H1 (cell line): ENCODE measurements at regions not wholly inside any gene's neighbourhood (a gene's known extent, or its start where the extent isn't known, plus 50 kb on each side); places are given as distances from the start of the nearest gene placed in this dataset.

Experiments
- CTCF ChIA-PET: fragments of 300-600 bp; sonication (Branson Sonifier 250); formaldehyde crosslinking; loops from one replicate; lab custom pipeline; 2021; ENCODE audit not compliant: partially characterized antibody; lab: Charles Lee
- POLR2A ChIA-PET: fragments of 300-600 bp; sonication (Branson Sonifier 250); formaldehyde crosslinking; loops from one replicate; lab custom pipeline; 2021; ENCODE audit warnings: inconsistent platforms; ENCODE audit not compliant: partially characterized antibody; lab: Charles Lee
- DNase-seq, 2 experiments: peaks; one replicate each; pipeline versions ENCODE4 v3.0.0 to v3.0.0-alpha.2; 2010 to 2022; ENCODE audit warnings: low spot score in 2 of 2, low read depth in 1 of 2, mixed read lengths in 1 of 2
- FAIRE-seq: peaks from 2 replicates; lab custom pipeline; 2011; peaks lifted over from hg19 to GRCh38; lab: Jason Lieb, UNC
- H2AFZ ChIP-seq: 2 replicates; pipeline ENCODE4 v1.8.1; 2012; ENCODE audit warnings: low read length, inconsistent platforms
- H2AK5ac ChIP-seq: 2 replicates; pipeline ENCODE4 v1.6.1; 2013; ENCODE audit warnings: low read depth, low read length
- H2BK120ac ChIP-seq: replicated peaks from 2 replicates; pipeline ENCODE3; 2013; ENCODE audit warnings: low read depth, low read length, inconsistent platforms
- H2BK12ac ChIP-seq: 2 replicates; pipeline ENCODE4 v1.6.1; 2013; ENCODE audit warnings: low read depth, low read length
- H2BK15ac ChIP-seq: 2 replicates; pipeline ENCODE4 v1.6.1; 2013; ENCODE audit warnings: low read length
- H2BK20ac ChIP-seq: 2 replicates; pipeline ENCODE4 v1.6.1; 2013; ENCODE audit warnings: low read length
- H2BK5ac ChIP-seq: 2 replicates; pipeline ENCODE4 v1.6.1; 2013; ENCODE audit warnings: low read depth, low read length
- H3K14ac ChIP-seq: 2 replicates; pipeline ENCODE4 v1.6.1; 2013; ENCODE audit warnings: inconsistent platforms; ENCODE audit not compliant: insufficient read length
- H3K18ac ChIP-seq: 2 replicates; pipeline ENCODE4 v1.6.1; 2013; ENCODE audit warnings: low read length; ENCODE audit errors: extremely low read depth
- H3K23ac ChIP-seq: 2 replicates; pipeline ENCODE4 v1.6.1; 2013; ENCODE audit warnings: inconsistent platforms; ENCODE audit not compliant: insufficient read length
- H3K23me2 ChIP-seq: 2 replicates; pipeline ENCODE4 v1.6.1; 2013; ENCODE audit warnings: low read depth, low read length
- H3K27ac ChIP-seq: 2 replicates; pipeline ENCODE4 v1.6.1; 2011; ENCODE audit warnings: low read depth, low read length, inconsistent platforms
- H3K27me3 ChIP-seq, 4 experiments: replicated peaks in 1 of 4; 1 replicate in 1 of 4; 2 replicates in 3 of 4; pipeline versions ENCODE4 v1.6.1 to v1.8.1; 2011 to 2013; ENCODE audit warnings: low read length in 3 of 4, mild to moderate bottlenecking in 3 of 4, inconsistent platforms in 2 of 4, mixed read lengths in 2 of 4, moderate library complexity in 1 of 4; ENCODE audit not compliant: control insufficient read depth in 3 of 4, insufficient read depth in 3 of 4; ENCODE audit errors: extremely low read depth in 1 of 4
- H3K36me3 ChIP-seq, 4 experiments: 2 replicates each; pipeline versions ENCODE4 v1.6.1 to v1.8.1; 2011 to 2013; ENCODE audit warnings: mild to moderate bottlenecking in 4 of 4, low read length in 3 of 4, moderate library complexity in 2 of 4, control low read depth in 1 of 4, inconsistent platforms in 1 of 4; ENCODE audit not compliant: insufficient read depth in 4 of 4, control insufficient read depth in 2 of 4
- H3K4ac ChIP-seq: replicated peaks from 2 replicates; pipeline ENCODE3; 2013; ENCODE audit warnings: low read length, low read depth, mixed read lengths, inconsistent platforms; ENCODE audit not compliant: insufficient read length
- H3K4me1 ChIP-seq, 4 experiments: replicated peaks in 1 of 4; 1 replicate in 1 of 4; 2 replicates in 3 of 4; pipeline versions ENCODE4 v1.6.1 to v1.8.1; 2011 to 2013; ENCODE audit warnings: low read length in 3 of 4, inconsistent platforms in 2 of 4, mixed read lengths in 1 of 4; ENCODE audit not compliant: insufficient read depth in 4 of 4, control insufficient read depth in 3 of 4
- H3K4me2 ChIP-seq, 2 experiments: 2 replicates each; pipeline versions ENCODE4 v1.6.1 to v1.8.1; 2011 to 2013; ENCODE audit warnings: low read depth in 2 of 2, low read length in 2 of 2, control low read depth in 1 of 2, inconsistent platforms in 1 of 2, mild to moderate bottlenecking in 1 of 2; ENCODE audit not compliant: insufficient read depth in 1 of 2
- H3K4me3 ChIP-seq, 4 experiments: fragments of 200-600, 300-600 bp in 1 of 4; sonication (generic), shearing (Covaris generic), sonication (Bioruptor Twin) in 1 of 4; 2 replicates each; pipeline versions ENCODE4 v1.5.1 to v1.8.1; 2011 to 2016; ENCODE audit warnings: low read length in 4 of 4, low read depth in 3 of 4, control low read depth in 2 of 4, inconsistent platforms in 2 of 4, mild to moderate bottlenecking in 2 of 4, mixed read lengths in 1 of 4, moderate library complexity in 1 of 4; ENCODE audit not compliant: insufficient read depth in 2 of 4; ENCODE audit errors: extremely low read depth in 1 of 4
- H3K56ac ChIP-seq: replicated peaks from 2 replicates; pipeline ENCODE3; 2013; ENCODE audit warnings: low read depth, mild to moderate bottlenecking, mixed read lengths, low read length, inconsistent platforms; ENCODE audit not compliant: insufficient read length
- H3K79me1 ChIP-seq: 2 replicates; pipeline ENCODE4 v1.6.1; 2013; ENCODE audit warnings: low read depth, low read length, control low read depth
- H3K79me2 ChIP-seq, 2 experiments: 2 replicates each; pipeline versions ENCODE4 v1.6.1 to v1.8.1; 2012 to 2013; ENCODE audit warnings: low read length in 2 of 2, mild to moderate bottlenecking in 2 of 2, inconsistent platforms in 1 of 2; ENCODE audit not compliant: insufficient read depth in 2 of 2, control insufficient read depth in 1 of 2
- H3K9ac ChIP-seq, 4 experiments: replicated peaks in 1 of 4; 1 replicate in 1 of 4; 2 replicates in 3 of 4; pipeline versions ENCODE4 v1.6.1 to v1.8.1; 2011 to 2013; ENCODE audit warnings: low read depth in 3 of 4, low read length in 3 of 4, control low read depth in 2 of 4, mild to moderate bottlenecking in 2 of 4, moderate library complexity in 2 of 4, inconsistent platforms in 1 of 4; ENCODE audit errors: extremely low read depth in 1 of 4
- H3K9me3 ChIP-seq, 2 experiments: 2 replicates each; pipeline versions ENCODE4 v1.6.1 to v1.8.1; 2012 to 2013; ENCODE audit warnings: mild to moderate bottlenecking in 2 of 2, moderate library complexity in 2 of 2, control low read depth in 1 of 2, inconsistent platforms in 1 of 2, low read depth in 1 of 2, low read length in 1 of 2, mixed read lengths in 1 of 2; ENCODE audit not compliant: insufficient read depth in 2 of 2
- H4K20me1 ChIP-seq, 2 experiments: replicated peaks in 1 of 2; 2 replicates each; pipeline versions ENCODE3 to v1.8.1; 2011 to 2013; ENCODE audit warnings: inconsistent platforms in 2 of 2, low read length in 2 of 2, mild to moderate bottlenecking in 1 of 2; ENCODE audit not compliant: insufficient read depth in 2 of 2, control insufficient read depth in 1 of 2
- H4K5ac ChIP-seq: 2 replicates; pipeline ENCODE4 v1.6.1; 2013; ENCODE audit warnings: low read length, low read depth, mixed read lengths, inconsistent platforms; ENCODE audit not compliant: insufficient read length
- H4K8ac ChIP-seq: 2 replicates; pipeline ENCODE4 v1.8.0; 2013; ENCODE audit warnings: mild to moderate bottlenecking, moderate library complexity, low read length, inconsistent platforms; ENCODE audit not compliant: insufficient read depth; ENCODE audit errors: extremely low read depth
- H4K91ac ChIP-seq: replicated peaks from 2 replicates; pipeline ENCODE3; 2013; ENCODE audit warnings: low read length, mixed read lengths, inconsistent platforms; ENCODE audit not compliant: insufficient read length
- BCL11A ChIP-seq, 2 experiments: IDR thresholded peaks; one replicate each; pipeline ENCODE4 v1.6.1; 2011; ENCODE audit warnings: low read depth in 2 of 2, low read length in 2 of 2, mild to moderate bottlenecking in 2 of 2
- CREB1 ChIP-seq: IDR thresholded peaks from 2 replicates; pipeline ENCODE4 v1.6.1; 2012; ENCODE audit warnings: inconsistent platforms
- CTBP2 ChIP-seq: IDR thresholded peaks from 2 replicates; pipeline ENCODE4 v1.7.0; 2011; ENCODE audit warnings: borderline replicate concordance, mild to moderate bottlenecking, moderate library complexity, mixed read lengths, low read length; ENCODE audit not compliant: insufficient read depth, insufficient read length
- EP300 ChIP-seq, 2 experiments: IDR thresholded peaks; 1 replicate in 1 of 2; 2 replicates in 1 of 2; pipeline ENCODE4 v1.6.1; 2011 to 2012; ENCODE audit warnings: low read depth in 2 of 2, low read length in 2 of 2, mild to moderate bottlenecking in 2 of 2, borderline replicate concordance in 1 of 2, inconsistent platforms in 1 of 2, moderate library complexity in 1 of 2
- GTF2F1 ChIP-seq: IDR thresholded peaks from 2 replicates; pipeline ENCODE4 v1.6.1; 2012; ENCODE audit warnings: low read depth, low read length, improper control_type of control experiment, borderline replicate concordance
- HDAC2 ChIP-seq, 2 experiments: fragments of 300-600 bp in 1 of 2; sonication (generic) in 1 of 2; IDR thresholded peaks; 2 replicates each; pipeline ENCODE4 v1.6.1; 2011 to 2012; ENCODE audit warnings: low read depth in 2 of 2, low read length in 2 of 2, mild to moderate bottlenecking in 2 of 2, moderate library complexity in 2 of 2, borderline replicate concordance in 1 of 2, inconsistent platforms in 1 of 2
- JUN ChIP-seq: IDR thresholded peaks from 2 replicates; pipeline ENCODE4 v1.6.1; 2011; ENCODE audit warnings: low read depth, mild to moderate bottlenecking, improper control_type of control experiment, low read length
- KDM4A ChIP-seq: IDR thresholded peaks from one replicate; pipeline ENCODE4 v1.7.1; 2012; ENCODE audit warnings: low read depth, mild to moderate bottlenecking, moderate library complexity, low read length, inconsistent platforms; ENCODE audit not compliant: severe bottlenecking
- PHF8 ChIP-seq: fragments of 200-600 bp; sonication (generic); conservative IDR thresholded peaks from 2 replicates; pipeline ENCODE4 v1.7.1; 2012; ENCODE audit warnings: low read depth, mild to moderate bottlenecking, inconsistent platforms, low read length, moderate library complexity
- POLR2AphosphoS5 ChIP-seq: IDR thresholded peaks from 2 replicates; pipeline ENCODE4 v1.6.1; 2011; ENCODE audit warnings: low read depth, low read length
- SP1 ChIP-seq: IDR thresholded peaks from 2 replicates; pipeline ENCODE4 v1.6.1; 2011; ENCODE audit warnings: low read depth, low read length
- TEAD4 ChIP-seq: IDR thresholded peaks from 2 replicates; pipeline ENCODE4 v1.6.1; 2012; ENCODE audit warnings: low read depth, low read length, inconsistent platforms, mixed read lengths
- USF2 ChIP-seq: IDR thresholded peaks from 2 replicates; pipeline ENCODE4 v1.6.1; 2011; ENCODE audit warnings: low read length, improper control_type of control experiment
- WGBS, 2 experiments: shearing (Covaris generic) in 1 of 2; methylation state at CpG; one replicate each; pipeline versions ENCODE4 v1.1.6 to v1.1.7; 2013 to 2015; ENCODE audit warnings: low lambda C conversion rate in 2 of 2, mixed read lengths in 2 of 2, inconsistent platforms in 1 of 2, low coverage in 1 of 2, missing lambda C conversion rate in 1 of 2; ENCODE audit not compliant: insufficient replicate concordance in 2 of 2, insufficient coverage in 1 of 2, insufficient read length in 1 of 2; ENCODE audit errors: extremely low coverage in 1 of 2, missing lambda C conversion rate in 1 of 2; 5-methylcytosine and 5-hydroxymethylcytosine counted together

DNA sequence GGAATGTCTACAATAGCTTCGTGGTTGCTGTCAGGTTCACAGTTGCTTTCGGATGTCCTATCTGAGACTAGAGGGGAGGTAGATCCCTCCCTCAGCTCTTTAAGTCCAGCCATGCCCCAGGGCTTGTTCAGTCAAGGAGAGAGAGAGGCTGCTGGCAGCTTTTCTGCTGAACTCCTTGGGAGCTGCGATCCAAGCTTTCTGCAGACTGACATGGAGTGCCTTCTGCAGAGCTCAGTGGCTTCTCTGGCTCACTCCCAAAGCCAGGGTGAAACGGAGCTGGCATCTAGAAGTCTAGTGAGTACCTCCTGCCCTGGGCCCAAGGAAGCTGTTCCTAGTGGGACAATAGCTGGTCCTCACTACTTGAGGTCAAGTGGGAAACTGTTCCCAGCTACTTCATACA is 62.5 kb downstream of the TMEM17 start:
- no peaks in the 10 kb centered on the region for H3K9me3 ChIP-seq
- H3K14ac ChIP-seq: no peak overlapping the region
- H3K79me2 ChIP-seq: no peaks in the 10 kb centered on the region
- no peaks in the 10 kb centered on the region for H3K79me1 ChIP-seq
- FAIRE-seq (no peak), DNase-seq (no peak)
- 91% methylated on average over 4 of the region's 4 CpGs; no CpG with 5 or more reads in 1 of the 2 experiments for WGBS, 2 experiments
- ChIA-PET CTCF (interaction anchor here (0.8 to 2.5 kb wide), 15 partner anchors 10 to 514 kb away, joined by 3 to 8 read pairs (median 4); no protein-coding TSS in a partner anchor), POLR2A (interaction anchor here (1.9 kb wide), 1 partner anchor 10 kb away, joined by 5 read pairs; no protein-coding TSS in a partner anchor)
- H3K4me2 ChIP-seq: no peak overlapping the region
- H3K4me3 ChIP-seq: no peak overlapping the region
- no peaks in the 10 kb centered on the region for H3K23me2 ChIP-seq
- no peak overlapping the region for H4K5ac ChIP-seq
- H4K20me1 ChIP-seq: no peaks in the 10 kb centered on the region
- H2BK20ac ChIP-seq: no peak overlapping the region; the same call in 1 of the 2 replicates
- no peak overlapping the region for H2BK120ac ChIP-seq
- no peaks in the 10 kb centered on the region for H3K36me3 ChIP-seq
- no peak overlapping the region for H2AK5ac ChIP-seq
- H2BK15ac ChIP-seq: no peak overlapping the region
- H3K23ac ChIP-seq: no peak overlapping the region
- no peak overlapping the region for H3K27ac ChIP-seq
- H2AFZ ChIP-seq: no peak overlapping the region
- no peak overlapping the region for H3K9ac ChIP-seq
- H3K27me3 ChIP-seq: no peaks in the 10 kb centered on the region
- H3K18ac ChIP-seq: no peak overlapping the region
- no peak overlapping the region for H3K4ac ChIP-seq
- no peak overlapping the region for H2BK12ac ChIP-seq
- H4K8ac ChIP-seq: peak overlapping the region; percentile 9; the same call in 1 of the 2 replicates
- H2BK5ac ChIP-seq: no peak overlapping the region
- H3K4me1 ChIP-seq: no peaks in the 10 kb centered on the region
- H4K91ac ChIP-seq: no peak overlapping the region
- no peak overlapping the region for H3K56ac ChIP-seq
- TF ChIP-seq POLR2AphosphoS5: no peak
- no peak for TF ChIP-seq CTBP2
- no peak for TF ChIP-seq PHF8
- no peak for TF ChIP-seq SP1
- TF ChIP-seq HDAC2 (IDR thresholded peaks at IDR 0.05; ENCODE audit: borderline replicate concordance in 1 of 2, low read depth in 2 of 2, low read length in 2 of 2): no peak
- TF ChIP-seq GTF2F1: no peak
- no peak for TF ChIP-seq USF2
- no peak for TF ChIP-seq CREB1
- TF ChIP-seq TEAD4: no peak
- TF ChIP-seq KDM4A: no peak
- no peak for TF ChIP-seq JUN
- no peak for TF ChIP-seq EP300 (IDR thresholded peaks at IDR 0.05; ENCODE audit: borderline replicate concordance in 1 of 2, low read depth in 2 of 2, low read length in 2 of 2)
- TF ChIP-seq BCL11A (IDR thresholded peaks at IDR 0.05; ENCODE audit: low read depth in 2 of 2, low read length in 2 of 2): no peak
